Heart right ventricle (tissue), 16 donors: ENCODE measurements at regions not wholly inside any gene's neighbourhood (a gene's known extent, or its start where the extent isn't known, plus 50 kb on each side); places are given as distances from the start of the nearest gene placed in this dataset.

Source experiments
- ATAC-seq, 8 donors: fragments of 200-7000 bp; cut with Tn5 transposase; one replicate each; pipeline ENCODE4 v1.9.1; 2020; ENCODE audit warnings: mild to moderate bottlenecking in 8 of 8, moderate library complexity in 8 of 8, moderate number of reproducible peaks in 1 of 8
- DNase-seq, 2 donors: peaks; one replicate each; pipeline ENCODE4 v3.0.0-alpha.2; 2020
- H3K27ac ChIP-seq, 10 donors: fragments of 200-600 bp; sonication (generic) in 2 of 10; one replicate each; pipeline versions ENCODE4 v1.5.0 to v1.8.0; 2020 to 2022; ENCODE audit warnings: mild to moderate bottlenecking in 3 of 10
- H3K27me3 ChIP-seq, 7 donors: fragments of 200-600 bp; one replicate each; pipeline ENCODE4 v1.8.0; 2021 to 2022; ENCODE audit warnings: mild to moderate bottlenecking in 2 of 7
- H3K36me3 ChIP-seq, 9 donors: fragments of 200-600 bp; sonication (generic) in 1 of 9; one replicate each; pipeline versions ENCODE4 v1.5.0 to v1.8.0; 2020 to 2022; ENCODE audit warnings: mild to moderate bottlenecking in 2 of 9
- H3K4me1 ChIP-seq, 9 donors: fragments of 200-600 bp; sonication (generic) in 1 of 9; one replicate each; pipeline versions ENCODE4 v1.5.0 to v1.8.0; 2020 to 2022; ENCODE audit warnings: mild to moderate bottlenecking in 4 of 9
- H3K4me3 ChIP-seq, 10 donors: fragments of 200-600 bp; sonication (generic) in 2 of 10; one replicate each; pipeline versions ENCODE4 v1.5.0 to v1.8.0; 2020 to 2022; ENCODE audit warnings: mild to moderate bottlenecking in 7 of 10, moderate library complexity in 2 of 10
- H3K9me3 ChIP-seq, 11 donors: fragments of 200-600 bp in 10 of 11; sonication (generic) in 2 of 11; one replicate each; pipeline versions ENCODE4 v1.5.0 to v1.8.0; 2013 to 2022; ENCODE audit warnings: mild to moderate bottlenecking in 2 of 11, control low read depth in 1 of 11, moderate library complexity in 1 of 11
- WGBS, 2 donors: extraction: QIAGEN DNeasy Blood & Tissue Kit; methylation state at CpG; one replicate each; pipeline ENCODE4 v1.1.7; 2013; ENCODE audit warnings: inconsistent platforms in 1 of 2; 5-methylcytosine and 5-hydroxymethylcytosine counted together
- intact Hi-C, 10 donors: fragments of 100-400 bp; cut with DNase I; formaldehyde crosslinking; loops; one replicate each; pipeline versions ENCODE4 v1.11.1 to v1.14.2; 2022
- TF ChIP-seq, protein P1 (sequence below), 9 donors: fragments of 200-600 bp; sonication (generic) in 2 of 9; IDR thresholded peaks; one replicate each; pipeline versions ENCODE4 v1.5.0 to v1.8.0; 2021 to 2022; ENCODE audit warnings: antibody characterized with exemption in 9 of 9, mild to moderate bottlenecking in 5 of 9, moderate library complexity in 1 of 9
- donor health status: Arrhythmogenic right ventricular cardiomyopathy.
- donor health status: ischemic (EF 13 %, LVEDD 7.1; RV severe dilation, severe dysfunction).
- donor health status: healthy with polysubstance abuse.
- donor health status: DM: no; HTN: yes; CAD: no.
- donor health status: DM: no; HTN: no; CAD: no.
- donor health status: ischemic (EF 25% LVEDD 6.9; RV normal size, moderate dysfunction).
- donor health status: ischemic (EF 25% LVEDD 5.7; RV mildly dilated, moderate dysfunction).
- donor health status: healthy.
- donor health status: DM: yes; HTN: yes; CAD: no.
- donor health status: Ischemic cardiomyopathy.
- donor health status: ischemic (EF 35%, LVEDD 5.7; RV mildly dilated, moderate dysfunction).
- donor health status: nonischemic (EF 11% LVEDD 7.7; RV severe dilation, severe dysfunction).
- donor health status: DM: yes; HTN: yes; CAD: no.
- donor health status: PGD.
- donor health status: ischemic (EF 29% LVEDD 5.4; RV normal size, mild dysfunction).
- donor health status: nonischemic (EF 23%, LVEDD 6.1; RV moderate dilation, normal function).

GRCh38 chr6:99080191-99080590 lies 132.4 kb upstream of the FBXL4 start:
- no peaks in the 10 kb centered on the region for H3K4me1 ChIP-seq
- H3K27me3 ChIP-seq, result peaks cover 0 to 10% (median 0%) of the 10 kb centered on the region in 7 donors
- no peak overlapping the region for H3K27ac ChIP-seq
- intact Hi-C loops, result no loop called here
- WGBS, 2 donors, result 36 to 61% methylated on average over 2 of the region's 2 CpGs
- DNase-seq, result no peak
- TF ChIP-seq, protein P1, sequence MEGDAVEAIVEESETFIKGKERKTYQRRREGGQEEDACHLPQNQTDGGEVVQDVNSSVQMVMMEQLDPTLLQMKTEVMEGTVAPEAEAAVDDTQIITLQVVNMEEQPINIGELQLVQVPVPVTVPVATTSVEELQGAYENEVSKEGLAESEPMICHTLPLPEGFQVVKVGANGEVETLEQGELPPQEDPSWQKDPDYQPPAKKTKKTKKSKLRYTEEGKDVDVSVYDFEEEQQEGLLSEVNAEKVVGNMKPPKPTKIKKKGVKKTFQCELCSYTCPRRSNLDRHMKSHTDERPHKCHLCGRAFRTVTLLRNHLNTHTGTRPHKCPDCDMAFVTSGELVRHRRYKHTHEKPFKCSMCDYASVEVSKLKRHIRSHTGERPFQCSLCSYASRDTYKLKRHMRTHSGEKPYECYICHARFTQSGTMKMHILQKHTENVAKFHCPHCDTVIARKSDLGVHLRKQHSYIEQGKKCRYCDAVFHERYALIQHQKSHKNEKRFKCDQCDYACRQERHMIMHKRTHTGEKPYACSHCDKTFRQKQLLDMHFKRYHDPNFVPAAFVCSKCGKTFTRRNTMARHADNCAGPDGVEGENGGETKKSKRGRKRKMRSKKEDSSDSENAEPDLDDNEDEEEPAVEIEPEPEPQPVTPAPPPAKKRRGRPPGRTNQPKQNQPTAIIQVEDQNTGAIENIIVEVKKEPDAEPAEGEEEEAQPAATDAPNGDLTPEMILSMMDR (IDR thresholded peaks at IDR 0.05), result no peak
- no peak overlapping the region for H3K4me3 ChIP-seq
- no peaks in the 10 kb centered on the region for H3K36me3 ChIP-seq
- no peaks in the 10 kb centered on the region for H3K9me3 ChIP-seq
- ATAC-seq, result no peak

GRCh38 chr6:99079058-99079457 lies 131.3 kb upstream of the FBXL4 start:
- Histone ChIP-seq H3K4me1 (no peaks in the 10 kb centered on the region), H3K9me3 (no peaks in the 10 kb centered on the region), H3K4me3 (no peak overlapping the region), H3K36me3 (no peaks in the 10 kb centered on the region), H3K27ac (no peak overlapping the region), H3K27me3 (peaks cover 0 to 10% (median 0%) of the 10 kb centered on the region in 7 donors)
- 81 to 87% methylated on average over 2 of the region's 2 CpGs for WGBS, 2 donors
- ATAC-seq (no peak), DNase-seq (no peak)
- TF ChIP-seq, protein P1 (IDR thresholded peaks at IDR 0.05), result no peak
- intact Hi-C loops, result no loop called here

DNA sequence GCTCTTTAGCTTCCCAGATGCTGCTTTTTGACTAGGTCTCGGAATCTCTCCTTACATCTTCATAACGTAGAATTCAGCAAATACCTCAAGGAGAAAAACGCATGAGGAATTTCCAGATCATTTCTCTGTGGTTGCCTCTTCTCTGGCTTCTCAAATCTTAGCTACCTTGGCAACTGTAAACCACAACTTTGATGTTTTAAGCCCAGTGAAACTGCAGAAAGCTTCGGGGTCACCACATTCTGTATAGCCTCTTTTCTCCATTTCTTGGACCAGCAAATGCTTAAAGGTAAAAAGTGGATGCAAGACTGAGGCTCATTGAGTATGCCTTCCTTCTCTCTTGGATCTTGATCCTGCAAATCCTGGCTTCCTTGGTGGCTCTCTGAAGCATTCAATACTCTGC lies 125.5 kb upstream of the FBXL4 start:
- intact Hi-C loops, result no loop called here
- Histone ChIP-seq H3K27ac (no peak overlapping the region), H3K9me3 (no peaks in the 10 kb centered on the region), H3K4me3 (no peak overlapping the region), H3K4me1 (no peaks in the 10 kb centered on the region), H3K27me3 (peaks cover 0 to 14% (median 0%) of the 10 kb centered on the region in 7 donors), H3K36me3 (no peaks in the 10 kb centered on the region)
- ATAC-seq, result no peak
- TF ChIP-seq, protein P1 (IDR thresholded peaks at IDR 0.05), result no peak
- DNase-seq, result no peak
- WGBS, 2 donors, result 77 to 92% methylated on average over 4 of the region's 4 CpGs

DNA sequence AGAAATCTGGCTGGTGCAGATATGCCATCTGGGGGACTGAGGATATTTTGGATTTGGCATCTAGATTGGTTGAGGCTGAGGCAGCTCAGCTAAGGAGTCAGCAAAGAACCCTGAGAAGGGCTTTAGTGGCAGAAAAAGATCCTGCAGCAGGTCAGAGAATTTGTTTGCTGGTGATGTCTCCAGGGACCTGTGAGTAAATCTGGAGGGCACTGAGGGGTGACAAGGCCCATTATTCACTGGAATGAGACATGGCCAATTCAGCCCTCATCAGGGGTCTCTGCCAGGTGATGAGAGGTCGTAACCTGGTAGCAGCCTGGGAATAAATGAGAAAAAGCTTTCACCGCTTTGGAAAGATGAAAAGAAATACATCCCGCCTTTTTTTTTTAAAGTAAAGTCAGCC lies 118.3 kb upstream of the FBXL4 start:
- Histone ChIP-seq H3K36me3 (no peaks in the 10 kb centered on the region), H3K4me3 (no peak overlapping the region), H3K9me3 (no peaks in the 10 kb centered on the region), H3K27ac (no peak overlapping the region), H3K4me1 (no peaks in the 10 kb centered on the region), H3K27me3 (peaks cover 0 to 11% (median 0%) of the 10 kb centered on the region in 7 donors)
- 74 to 79% methylated on average over 3 of the region's 3 CpGs for WGBS, 2 donors
- ATAC-seq (no peak), DNase-seq (no peak)
- intact Hi-C loops, result no loop called here
- TF ChIP-seq, protein P1 (IDR thresholded peaks at IDR 0.05), result no peak
